ENCODE measurements at regions not wholly inside any gene's neighbourhood (a gene's known extent, or its start where the extent isn't known, plus 50 kb on each side); places are given as distances from the start of the nearest gene placed in this dataset.

- no peak overlapping the region for H3K4me3 ChIP-seq (ENCODE audit: low read depth in 1 of 2, low read length in 2 of 2)
- peaks cover 0 to 6% of the 10 kb centered on the region in 2 donors for H3K27me3 ChIP-seq (ENCODE audit: control insufficient read depth in 1 of 2, insufficient read depth in 2 of 2, low read length in 2 of 2)
- no peaks in the 10 kb centered on the region for H3K9me3 ChIP-seq (ENCODE audit: control insufficient read depth in 2 of 2, insufficient read depth in 1 of 2, low read depth in 1 of 2, low read length in 1 of 2)
- H3K36me3 ChIP-seq (ENCODE audit: control insufficient read depth in 2 of 2, insufficient read depth in 2 of 2, low read length in 1 of 2) = no peaks in the 10 kb centered on the region
- H3K4me1 ChIP-seq (ENCODE audit: control insufficient read depth in 2 of 2, insufficient read depth in 2 of 2, low read length in 1 of 2) = no peaks in the 10 kb centered on the region
- 82 to 88% methylated on average over 1 of the region's 1 CpG for WGBS, 2 donors
- no peak overlapping the region for H3K27ac ChIP-seq (ENCODE audit: low read depth in 2 of 2, low read length in 1 of 2)
Observed at GRCh38 chrX:45266456-45266855, 65.8 kb upstream of the DIPK2B start.

GRCh38 chrX:45264865-45265264 is 64.2 kb upstream of the DIPK2B start:
- WGBS, 2 donors = 83 to 86% methylated on average over 7 of the region's 7 CpGs
- no peaks in the 10 kb centered on the region for H3K36me3 ChIP-seq (ENCODE audit: control insufficient read depth in 2 of 2, insufficient read depth in 2 of 2, low read length in 1 of 2)

GRCh38 chrX:45261471-45261870 is 60.8 kb upstream of the DIPK2B start:
- WGBS, 2 donors = 77 to 96% methylated on average over 1 of the region's 1 CpG
- H3K9me3 ChIP-seq (ENCODE audit: control insufficient read depth in 2 of 2, insufficient read depth in 1 of 2, low read depth in 1 of 2, low read length in 1 of 2) = no peaks in the 10 kb centered on the region
- no peaks in the 10 kb centered on the region for H3K4me1 ChIP-seq (ENCODE audit: control insufficient read depth in 2 of 2, insufficient read depth in 2 of 2, low read length in 1 of 2)
- no peaks in the 10 kb centered on the region for H3K36me3 ChIP-seq (ENCODE audit: control insufficient read depth in 2 of 2, insufficient read depth in 2 of 2, low read length in 1 of 2)
- no peak overlapping the region for H3K27ac ChIP-seq (ENCODE audit: low read depth in 2 of 2, low read length in 1 of 2)
- H3K27me3 ChIP-seq (ENCODE audit: control insufficient read depth in 1 of 2, insufficient read depth in 2 of 2, low read length in 2 of 2) = no peaks in the 10 kb centered on the region
- no peak overlapping the region for H3K4me3 ChIP-seq (ENCODE audit: low read depth in 1 of 2, low read length in 2 of 2)

More at GRCh38 chrX:45264865-45265264, 64.2 kb upstream of the DIPK2B start:
- H3K9me3 ChIP-seq (ENCODE audit: control insufficient read depth in 2 of 2, insufficient read depth in 1 of 2, low read depth in 1 of 2, low read length in 1 of 2) = no peaks in the 10 kb centered on the region
- no peaks in the 10 kb centered on the region for H3K27me3 ChIP-seq (ENCODE audit: control insufficient read depth in 1 of 2, insufficient read depth in 2 of 2, low read length in 2 of 2)
- no peak overlapping the region for H3K27ac ChIP-seq (ENCODE audit: low read depth in 2 of 2, low read length in 1 of 2)
- H3K4me3 ChIP-seq (ENCODE audit: low read depth in 1 of 2, low read length in 2 of 2) = no peak overlapping the region
- H3K4me1 ChIP-seq (ENCODE audit: control insufficient read depth in 2 of 2, insufficient read depth in 2 of 2, low read length in 1 of 2) = no peaks in the 10 kb centered on the region

- 55 to 75% methylated on average over 1 of the region's 1 CpG for WGBS, 2 donors
- H3K27ac ChIP-seq (ENCODE audit: low read depth in 2 of 2, low read length in 1 of 2) = no peak overlapping the region
Observed at GRCh38 chrX:45261005-45261404, 60.3 kb upstream of the DIPK2B start.

GRCh38 chrX:45258731-45259402 is 58.2 kb upstream of the DIPK2B start:
- no peaks in the 10 kb centered on the region for H3K27me3 ChIP-seq (ENCODE audit: control insufficient read depth in 1 of 2, insufficient read depth in 2 of 2, low read length in 2 of 2)
- no peaks in the 10 kb centered on the region for H3K4me1 ChIP-seq (ENCODE audit: control insufficient read depth in 2 of 2, insufficient read depth in 2 of 2, low read length in 1 of 2)
- H3K27ac ChIP-seq (ENCODE audit: low read depth in 2 of 2, low read length in 1 of 2) = no peak overlapping the region
- H3K9me3 ChIP-seq (ENCODE audit: control insufficient read depth in 2 of 2, insufficient read depth in 1 of 2, low read depth in 1 of 2, low read length in 1 of 2) = no peaks in the 10 kb centered on the region
- no peak overlapping the region for H3K4me3 ChIP-seq (ENCODE audit: low read depth in 1 of 2, low read length in 2 of 2)
- WGBS, 2 donors = 64 to 84% methylated on average over 6 of the region's 6 CpGs
- no peaks in the 10 kb centered on the region for H3K36me3 ChIP-seq (ENCODE audit: control insufficient read depth in 2 of 2, insufficient read depth in 2 of 2, low read length in 1 of 2)

More at GRCh38 chrX:45261005-45261404, 60.3 kb upstream of the DIPK2B start:
- Histone ChIP-seq H3K4me3 (ENCODE audit: low read depth in 1 of 2, low read length in 2 of 2) (no peak overlapping the region), H3K27me3 (ENCODE audit: control insufficient read depth in 1 of 2, insufficient read depth in 2 of 2, low read length in 2 of 2) (no peaks in the 10 kb centered on the region), H3K4me1 (ENCODE audit: control insufficient read depth in 2 of 2, insufficient read depth in 2 of 2, low read length in 1 of 2) (no peaks in the 10 kb centered on the region), H3K36me3 (ENCODE audit: control insufficient read depth in 2 of 2, insufficient read depth in 2 of 2, low read length in 1 of 2) (no peaks in the 10 kb centered on the region), H3K9me3 (ENCODE audit: control insufficient read depth in 2 of 2, insufficient read depth in 1 of 2, low read depth in 1 of 2, low read length in 1 of 2) (no peaks in the 10 kb centered on the region)

All from esophagus (tissue), 2 donors.